ENCODE measurements at regions not wholly inside any gene's neighbourhood (a gene's known extent, or its start where the extent isn't known, plus 50 kb on each side); places are given as distances from the start of the nearest gene placed in this dataset.

DNA sequence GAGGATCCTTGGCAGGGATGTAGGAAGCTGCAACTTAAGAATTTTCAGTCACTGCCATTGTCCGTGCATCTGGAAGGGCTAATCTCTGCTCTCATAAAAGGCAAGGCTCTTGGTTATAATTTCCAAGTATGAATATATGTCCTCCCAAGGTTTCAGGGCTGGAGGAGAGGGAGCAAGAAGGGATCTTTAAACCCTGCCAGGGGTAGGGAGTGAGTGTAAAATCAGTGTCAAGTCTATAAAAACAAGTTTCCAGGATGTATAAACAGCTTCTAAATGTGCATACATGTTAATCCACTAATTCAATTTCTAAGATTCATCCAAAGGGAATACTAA, 110.2 kb upstream of the CYRIA start:
- no peak overlapping the region for H3K4me3 Mint-ChIP-seq (ENCODE audit: unreplicated experiment)
- H3K27ac Mint-ChIP-seq (ENCODE audit: unreplicated experiment): no peak overlapping the region
- peaks cover 7% of the 10 kb centered on the region for H3K27me3 Mint-ChIP-seq (ENCODE audit: unreplicated experiment)
- DNase-seq (ENCODE audit: extremely low spot score, unreplicated experiment): no peak
- H3K9me3 Mint-ChIP-seq (ENCODE audit: unreplicated experiment): no peaks in the 10 kb centered on the region
- H3K4me1 Mint-ChIP-seq (ENCODE audit: unreplicated experiment): no peaks in the 10 kb centered on the region
- no peak for TF ChIP-seq CTCF (IDR thresholded peaks at IDR 0.05)
- H3K36me3 Mint-ChIP-seq (ENCODE audit: unreplicated experiment): no peaks in the 10 kb centered on the region

DNA sequence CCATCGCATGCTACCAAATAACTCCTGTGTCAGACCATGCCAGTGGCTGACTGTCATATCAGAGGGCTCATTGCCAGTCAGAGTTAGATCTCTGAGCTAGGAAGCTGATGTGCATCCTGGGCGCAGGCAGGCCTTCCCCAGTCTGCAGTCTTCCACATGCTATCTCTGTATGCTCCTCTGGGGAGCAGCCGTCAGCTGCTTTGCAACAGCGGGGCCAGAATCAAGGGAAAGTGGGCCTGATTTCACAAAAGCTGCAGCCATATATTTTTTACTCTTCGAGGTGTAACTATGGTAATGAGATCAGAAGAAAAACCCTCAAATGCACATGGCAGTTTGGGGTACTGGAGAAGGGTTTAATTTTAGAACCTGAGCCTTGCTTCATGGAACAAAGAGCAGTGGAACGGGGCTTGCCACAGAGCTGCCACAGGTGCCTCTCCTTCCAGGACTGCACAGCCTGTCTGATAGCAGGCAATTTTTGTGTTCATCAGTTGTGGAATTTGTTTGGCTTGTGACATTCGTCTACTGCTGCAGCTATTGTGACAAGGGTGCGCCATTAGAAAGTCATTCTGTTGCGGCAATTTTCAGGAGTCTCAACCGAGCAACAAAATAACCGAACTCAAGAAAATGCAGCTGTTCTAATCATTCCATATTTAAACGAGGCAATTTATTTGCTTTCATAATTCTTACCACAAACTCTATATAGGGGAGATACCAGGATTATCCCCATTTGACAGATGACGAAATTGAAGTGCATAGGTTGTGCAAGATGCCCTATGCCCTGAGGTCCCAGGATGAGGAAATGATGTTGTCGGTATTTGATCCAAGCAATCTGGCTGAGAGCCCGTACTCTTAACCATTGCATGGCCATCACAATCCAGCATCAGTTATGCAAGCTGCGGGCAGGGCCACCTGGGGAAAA, 109.6 kb upstream of the CYRIA start:
- no peak for DNase-seq (ENCODE audit: extremely low spot score, unreplicated experiment)
- no peaks in the 10 kb centered on the region for H3K36me3 Mint-ChIP-seq (ENCODE audit: unreplicated experiment)
- H3K27me3 Mint-ChIP-seq (ENCODE audit: unreplicated experiment): peaks cover 7% of the 10 kb centered on the region
- no peak overlapping the region for H3K27ac Mint-ChIP-seq (ENCODE audit: unreplicated experiment)
- no peaks in the 10 kb centered on the region for H3K9me3 Mint-ChIP-seq (ENCODE audit: unreplicated experiment)
- no peaks in the 10 kb centered on the region for H3K4me1 Mint-ChIP-seq (ENCODE audit: unreplicated experiment)
- TF ChIP-seq CTCF (IDR thresholded peaks at IDR 0.05): no peak
- H3K4me3 Mint-ChIP-seq (ENCODE audit: unreplicated experiment): no peak overlapping the region

- Mint-ChIP-seq H3K27me3 (ENCODE audit: unreplicated experiment) (peaks cover 13% of the 10 kb centered on the region), H3K4me1 (ENCODE audit: unreplicated experiment) (no peaks in the 10 kb centered on the region), H3K36me3 (ENCODE audit: unreplicated experiment) (no peaks in the 10 kb centered on the region), H3K27ac (ENCODE audit: unreplicated experiment) (no peak overlapping the region), H3K4me3 (ENCODE audit: unreplicated experiment) (no peak overlapping the region), H3K9me3 (ENCODE audit: unreplicated experiment) (no peaks in the 10 kb centered on the region)
- DNase-seq (ENCODE audit: extremely low spot score, unreplicated experiment): no peak
- TF ChIP-seq CTCF (IDR thresholded peaks at IDR 0.05): no peak
Measured at GRCh38 chr2:16774091-16774490, 108.5 kb upstream of the CYRIA start.

GRCh38 chr2:16773080-16773713, 107.6 kb upstream of the CYRIA start:
- no peak for DNase-seq (ENCODE audit: extremely low spot score, unreplicated experiment)
- no peak overlapping the region for H3K4me3 Mint-ChIP-seq (ENCODE audit: unreplicated experiment)
- H3K27me3 Mint-ChIP-seq (ENCODE audit: unreplicated experiment): peaks cover 16% of the 10 kb centered on the region
- H3K9me3 Mint-ChIP-seq (ENCODE audit: unreplicated experiment): no peaks in the 10 kb centered on the region
- H3K4me1 Mint-ChIP-seq (ENCODE audit: unreplicated experiment): no peaks in the 10 kb centered on the region
- no peaks in the 10 kb centered on the region for H3K36me3 Mint-ChIP-seq (ENCODE audit: unreplicated experiment)
- no peak overlapping the region for H3K27ac Mint-ChIP-seq (ENCODE audit: unreplicated experiment)
- peak; percentile 56 for TF ChIP-seq CTCF (IDR thresholded peaks at IDR 0.05)

DNA sequence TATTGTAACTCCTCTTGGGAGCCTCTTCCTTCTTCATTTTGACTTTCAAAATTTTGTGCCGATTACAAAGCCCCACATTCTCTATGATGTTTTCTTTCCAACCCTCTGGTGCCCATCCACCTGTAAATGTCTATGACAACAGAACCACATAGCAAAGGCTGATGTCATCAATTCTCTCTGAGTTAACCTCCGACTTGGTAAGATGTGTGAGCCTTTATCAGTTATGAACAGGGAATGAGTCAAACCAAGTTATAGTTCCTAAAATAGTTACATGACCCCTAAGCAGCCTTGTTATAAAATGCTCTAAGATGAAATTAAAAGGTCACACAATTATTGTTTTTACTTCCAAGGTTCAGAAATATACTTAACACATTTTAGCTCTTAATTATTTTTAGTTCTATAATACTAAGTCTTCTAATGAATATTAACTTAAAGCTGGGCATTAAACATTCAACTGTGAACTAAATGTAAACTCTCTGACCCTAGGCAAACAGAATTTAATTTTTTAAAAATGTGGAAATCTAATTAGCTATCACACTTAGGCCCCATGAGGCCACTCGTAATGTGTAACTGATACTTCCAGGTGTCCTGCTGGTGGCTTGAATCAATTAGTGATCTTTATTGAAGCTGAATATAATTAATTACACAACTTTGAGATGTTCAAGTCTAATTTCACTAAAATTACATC, 102.3 kb upstream of the CYRIA start:
- H3K27me3 Mint-ChIP-seq (ENCODE audit: unreplicated experiment): peaks cover 11% of the 10 kb centered on the region
- no peak overlapping the region for H3K4me3 Mint-ChIP-seq (ENCODE audit: unreplicated experiment)
- H3K9me3 Mint-ChIP-seq (ENCODE audit: unreplicated experiment): no peaks in the 10 kb centered on the region
- DNase-seq (ENCODE audit: extremely low spot score, unreplicated experiment): no peak
- no peak for TF ChIP-seq CTCF (IDR thresholded peaks at IDR 0.05)
- no peaks in the 10 kb centered on the region for H3K4me1 Mint-ChIP-seq (ENCODE audit: unreplicated experiment)
- no peak overlapping the region for H3K27ac Mint-ChIP-seq (ENCODE audit: unreplicated experiment)
- no peaks in the 10 kb centered on the region for H3K36me3 Mint-ChIP-seq (ENCODE audit: unreplicated experiment)

Data from osteocyte (in vitro differentiated cells).